PC-3 (cell line): ENCODE measurements at regions not wholly inside any gene's neighbourhood (a gene's known extent, or its start where the extent isn't known, plus 50 kb on each side); places are given as distances from the start of the nearest gene placed in this dataset.

Experiments
- ATAC-seq: fragments of 200-7000 bp; cut with Tn5 transposase; 2 replicates; pipeline ENCODE4 v1.9.1; 2020; ENCODE audit warnings: mild to moderate bottlenecking, moderate library complexity
- BruUV-seq: library from RNA; stranded (reverse); fragments of 400-500 nt; replicated peaks from 2 replicates; lab custom pipeline; 2021; lab: Mats Ljungman, UMichigan
- CTCF ChIA-PET: fragments of 300-600 bp; sonication (Branson Sonifier 250); formaldehyde crosslinking; loops from one replicate; lab custom pipeline; 2022; ENCODE audit warnings: antibody characterized with exemption; lab: Charles Lee
- POLR2A ChIA-PET: fragments of 300-600 bp; sonication (Branson Sonifier 250); formaldehyde crosslinking; loops from one replicate; lab custom pipeline; 2022; ENCODE audit warnings: antibody characterized with exemption; ENCODE audit not compliant: unreplicated experiment; lab: Charles Lee
- DNase-seq: peaks from one replicate; pipeline ENCODE4 v3.0.0-alpha.2; 2015
- H2AFZ ChIP-seq: fragments of 300-600 bp; sonication (generic); 2 replicates; pipeline ENCODE4 v1.6.0; 2016; ENCODE audit warnings: antibody characterized with exemption, low read length
- H3F3A ChIP-seq: fragments of 300-600 bp; sonication (generic); one replicate; pipeline ENCODE4 v1.6.0; 2017; ENCODE audit warnings: antibody characterized with exemption, low read length, control low read depth, mild to moderate bottlenecking; ENCODE audit not compliant: unreplicated experiment
- H3K27ac ChIP-seq: fragments of 300-600 bp; sonication (generic); 2 replicates; pipeline ENCODE4 v1.5.1; 2016; ENCODE audit warnings: mild to moderate bottlenecking, low read length
- H3K27me3 ChIP-seq: fragments of 300-600 bp; sonication (generic); 2 replicates; pipeline ENCODE4 v1.6.1; 2016; ENCODE audit warnings: low read length, mixed read lengths
- H3K36me3 ChIP-seq: fragments of 300-600 bp; sonication (generic); 2 replicates; pipeline ENCODE4 v1.6.1; 2016; ENCODE audit warnings: low read depth, mixed run types, low read length, mixed read lengths
- H3K4me1 ChIP-seq: fragments of 300-600 bp; sonication (generic); 2 replicates; pipeline ENCODE4 v1.5.1; 2016; ENCODE audit warnings: low read length; ENCODE audit not compliant: insufficient read depth
- H3K4me2 ChIP-seq: fragments of 300-600 bp; sonication (generic); 2 replicates; pipeline ENCODE4 v1.6.0; 2016; ENCODE audit warnings: low read length
- H3K4me3 ChIP-seq: fragments of 300-600 bp; sonication (generic); 2 replicates; pipeline ENCODE4 v1.5.1; 2016; ENCODE audit warnings: mild to moderate bottlenecking, low read length, mixed read lengths
- H3K79me2 ChIP-seq: fragments of 300-600 bp; sonication (generic); 2 replicates; pipeline ENCODE4 v1.6.1; 2017; ENCODE audit warnings: low read length, mixed read lengths
- H3K9ac ChIP-seq: fragments of 300-600 bp; sonication (generic); 2 replicates; pipeline ENCODE4 v1.6.0; 2016; ENCODE audit warnings: mild to moderate bottlenecking, low read length
- H3K9me2 ChIP-seq: fragments of 300-600 bp; sonication (generic); replicated peaks from 2 replicates; pipeline ENCODE4 v1.6.1; 2016; ENCODE audit warnings: mixed run types, low read length, mixed read lengths
- H3K9me3 ChIP-seq: fragments of 300-600 bp; sonication (generic); 2 replicates; pipeline ENCODE4 v1.6.1; 2016; ENCODE audit warnings: low read length, mixed read lengths
- H4K20me1 ChIP-seq: fragments of 300-600 bp; sonication (generic); 2 replicates; pipeline ENCODE4 v1.6.1; 2016; ENCODE audit warnings: low read length, mixed read lengths
- EZH2 ChIP-seq: fragments of 300-600 bp; sonication (generic); IDR thresholded peaks from one replicate; pipeline ENCODE4 v1.6.1; 2017; ENCODE audit warnings: antibody characterized with exemption, mild to moderate bottlenecking, low read length; ENCODE audit not compliant: unreplicated experiment
- EZH2phosphoT487 ChIP-seq: fragments of 300-600 bp; sonication (generic); IDR thresholded peaks from 2 replicates; pipeline ENCODE4 v1.6.1; 2018; ENCODE audit warnings: mild to moderate bottlenecking, antibody characterized with exemption, low read length, borderline replicate concordance
- intact Hi-C: fragments of 100-400 bp; cut with micrococcal nuclease; formaldehyde crosslinking; loops from 2 replicates; pipeline ENCODE4 v1.9.0; 2023
- TF ChIP-seq, protein P1 (sequence below): fragments of 300-600 bp; sonication (generic); conservative IDR thresholded peaks from 2 replicates; pipeline ENCODE4 v1.5.1; 2017; ENCODE audit warnings: antibody characterized with exemption, low read depth, mild to moderate bottlenecking, low read length

DNA sequence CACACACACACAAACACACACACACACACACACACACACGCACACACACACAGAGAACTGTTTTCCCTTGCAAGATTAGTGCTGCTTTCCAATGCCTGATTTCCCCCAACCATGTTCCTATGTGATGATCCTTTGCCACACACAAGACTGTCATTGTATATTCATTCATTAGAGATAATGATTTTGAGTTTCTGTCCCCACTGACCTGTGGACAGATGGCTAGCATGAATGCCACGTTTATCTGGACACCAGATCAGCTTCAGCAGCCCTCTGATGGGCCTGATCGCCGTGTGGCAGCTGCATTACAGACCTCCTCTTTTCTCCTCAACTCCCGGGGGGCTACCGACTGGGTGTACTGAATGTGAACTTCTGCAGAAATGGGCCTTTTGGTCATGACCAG lies 353.0 kb downstream of the MYCN start:
- H3K79me2 ChIP-seq: no peaks in the 10 kb centered on the region
- TF ChIP-seq, protein P1, sequence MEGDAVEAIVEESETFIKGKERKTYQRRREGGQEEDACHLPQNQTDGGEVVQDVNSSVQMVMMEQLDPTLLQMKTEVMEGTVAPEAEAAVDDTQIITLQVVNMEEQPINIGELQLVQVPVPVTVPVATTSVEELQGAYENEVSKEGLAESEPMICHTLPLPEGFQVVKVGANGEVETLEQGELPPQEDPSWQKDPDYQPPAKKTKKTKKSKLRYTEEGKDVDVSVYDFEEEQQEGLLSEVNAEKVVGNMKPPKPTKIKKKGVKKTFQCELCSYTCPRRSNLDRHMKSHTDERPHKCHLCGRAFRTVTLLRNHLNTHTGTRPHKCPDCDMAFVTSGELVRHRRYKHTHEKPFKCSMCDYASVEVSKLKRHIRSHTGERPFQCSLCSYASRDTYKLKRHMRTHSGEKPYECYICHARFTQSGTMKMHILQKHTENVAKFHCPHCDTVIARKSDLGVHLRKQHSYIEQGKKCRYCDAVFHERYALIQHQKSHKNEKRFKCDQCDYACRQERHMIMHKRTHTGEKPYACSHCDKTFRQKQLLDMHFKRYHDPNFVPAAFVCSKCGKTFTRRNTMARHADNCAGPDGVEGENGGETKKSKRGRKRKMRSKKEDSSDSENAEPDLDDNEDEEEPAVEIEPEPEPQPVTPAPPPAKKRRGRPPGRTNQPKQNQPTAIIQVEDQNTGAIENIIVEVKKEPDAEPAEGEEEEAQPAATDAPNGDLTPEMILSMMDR: no peak
- TF ChIP-seq EZH2phosphoT487: no peak
- no peak for TF ChIP-seq EZH2
- no peaks in the 10 kb centered on the region for H3F3A ChIP-seq
- no peaks in the 10 kb centered on the region for H3K9me2 ChIP-seq
- H3K4me2 ChIP-seq: no peak overlapping the region
- H3K4me3 ChIP-seq: no peak overlapping the region
- ChIA-PET CTCF (no interaction called here), POLR2A (no interaction called here)
- ATAC-seq: no peak
- intact Hi-C loops: no loop called here
- H3K9ac ChIP-seq: no peak overlapping the region
- no peaks in the 10 kb centered on the region for H3K4me1 ChIP-seq
- BruUV-seq: no TSS peak
- H3K9me3 ChIP-seq: 0 out of 2 replicates have a peak, but pooled peaks cover 1% of the 10 kb centered on the region
- no peak for DNase-seq
- no peak overlapping the region for H2AFZ ChIP-seq
- H3K36me3 ChIP-seq: no peaks in the 10 kb centered on the region
- no peak overlapping the region for H3K27ac ChIP-seq
- no peaks in the 10 kb centered on the region for H4K20me1 ChIP-seq
- H3K27me3 ChIP-seq: peaks cover 3% of the 10 kb centered on the region; the same call in 1 of the 2 replicates

DNA sequence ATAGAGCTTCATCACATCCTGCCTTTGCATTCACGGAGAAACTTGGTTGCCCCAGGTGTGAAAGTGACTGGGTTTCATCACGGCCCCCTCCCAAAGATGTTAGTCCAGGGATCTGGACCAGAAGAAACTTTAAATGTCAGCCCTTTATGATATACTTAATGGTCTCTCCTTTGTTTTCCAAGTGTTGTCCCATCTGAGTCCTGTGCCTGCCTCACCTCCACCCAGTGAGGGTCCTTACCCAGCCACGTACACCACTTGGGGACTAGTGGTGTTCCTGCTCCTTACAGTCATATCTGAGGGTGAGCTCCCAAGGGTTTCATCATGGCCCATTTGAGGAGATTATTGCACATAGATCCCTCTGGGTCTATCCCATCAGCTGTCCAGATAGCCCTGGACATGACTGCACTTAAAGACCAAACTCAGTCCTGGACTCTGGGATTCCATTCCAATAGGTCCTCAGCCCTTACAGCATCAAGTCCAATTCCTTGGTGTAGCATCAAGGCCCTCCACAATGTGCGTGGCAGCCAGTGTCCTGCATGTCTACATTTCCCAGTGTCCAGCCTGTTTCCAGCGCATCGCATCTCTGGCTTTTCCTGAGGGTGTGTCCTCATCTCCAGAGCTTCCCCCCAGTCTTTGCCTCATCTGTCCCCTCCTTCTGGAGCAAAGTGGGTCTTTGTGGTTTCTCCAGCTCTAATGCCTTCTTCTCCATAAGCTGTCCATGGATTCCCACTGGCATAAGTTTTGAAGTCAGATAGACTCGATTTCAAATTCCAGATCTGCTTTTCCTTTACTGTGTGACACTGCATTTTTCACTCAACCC lies 351.6 kb downstream of the MYCN start:
- DNase-seq (no peak), ATAC-seq (no peak)
- Histone ChIP-seq H3K4me3 (no peak overlapping the region), H3K4me1 (no peaks in the 10 kb centered on the region), H3K36me3 (no peaks in the 10 kb centered on the region), H3K79me2 (no peaks in the 10 kb centered on the region), H4K20me1 (no peaks in the 10 kb centered on the region), H3K27me3 (peaks cover 3% of the 10 kb centered on the region; the same call in 1 of the 2 replicates), H2AFZ (no peak overlapping the region), H3K9ac (no peak overlapping the region), H3K27ac (no peak overlapping the region), H3K9me2 (no peaks in the 10 kb centered on the region), H3K4me2 (no peak overlapping the region), H3F3A (no peaks in the 10 kb centered on the region), H3K9me3 (no peaks in the 10 kb centered on the region)
- CTCF ChIA-PET: no interaction called here
- TF ChIP-seq EZH2phosphoT487: no peak
- TF ChIP-seq, protein P1: no peak
- no peak for TF ChIP-seq EZH2
- no TSS peak for BruUV-seq
- POLR2A ChIA-PET: no interaction called here
- intact Hi-C loops: no loop called here

DNA sequence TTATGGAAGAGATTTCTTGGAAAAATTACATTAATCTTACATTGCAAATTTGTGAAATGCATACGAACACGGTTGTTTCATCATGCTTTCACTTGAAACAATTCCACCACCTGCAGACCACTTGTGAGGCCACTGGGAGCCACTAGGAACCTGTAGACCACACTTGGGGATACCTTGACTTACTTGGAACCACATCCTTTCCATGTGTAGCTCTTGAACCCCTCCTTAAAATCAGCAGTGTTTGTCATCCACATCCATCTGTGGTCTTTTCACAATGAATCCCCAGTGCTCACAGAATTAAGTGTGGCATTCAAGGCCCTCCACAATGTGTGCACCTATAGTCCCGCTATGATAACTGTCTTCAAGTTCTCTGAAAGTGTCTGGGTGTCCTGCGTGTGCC lies 350.9 kb downstream of the MYCN start:
- Histone ChIP-seq H2AFZ (no peak overlapping the region), H3K9me3 (no peaks in the 10 kb centered on the region), H3K4me1 (no peaks in the 10 kb centered on the region), H3F3A (no peaks in the 10 kb centered on the region), H3K27ac (no peak overlapping the region), H3K4me2 (no peak overlapping the region), H3K9ac (no peak overlapping the region), H3K4me3 (no peak overlapping the region), H3K9me2 (no peaks in the 10 kb centered on the region), H4K20me1 (no peaks in the 10 kb centered on the region), H3K79me2 (no peaks in the 10 kb centered on the region), H3K36me3 (no peaks in the 10 kb centered on the region), H3K27me3 (peaks cover 3% of the 10 kb centered on the region; the same call in 1 of the 2 replicates)
- TF ChIP-seq EZH2 (no peak), EZH2phosphoT487 (no peak)
- TF ChIP-seq, protein P1: no peak
- ChIA-PET POLR2A (no interaction called here), CTCF (no interaction called here)
- no peak for ATAC-seq
- DNase-seq: no peak
- intact Hi-C loops: no loop called here
- no TSS peak for BruUV-seq
